GM18502 (cell line): ENCODE measurements at regions not wholly inside any gene's neighbourhood (a gene's known extent, or its start where the extent isn't known, plus 50 kb on each side); places are given as distances from the start of the nearest gene placed in this dataset.

Source experiments
- ATAC-seq: cut with Tn5 transposase; IDR thresholded peaks from one replicate; pipeline ENCODE4 v1.9.1; 2021; ENCODE audit warnings: mild to moderate bottlenecking; ENCODE audit not compliant: unreplicated experiment, poor library complexity

DNA sequence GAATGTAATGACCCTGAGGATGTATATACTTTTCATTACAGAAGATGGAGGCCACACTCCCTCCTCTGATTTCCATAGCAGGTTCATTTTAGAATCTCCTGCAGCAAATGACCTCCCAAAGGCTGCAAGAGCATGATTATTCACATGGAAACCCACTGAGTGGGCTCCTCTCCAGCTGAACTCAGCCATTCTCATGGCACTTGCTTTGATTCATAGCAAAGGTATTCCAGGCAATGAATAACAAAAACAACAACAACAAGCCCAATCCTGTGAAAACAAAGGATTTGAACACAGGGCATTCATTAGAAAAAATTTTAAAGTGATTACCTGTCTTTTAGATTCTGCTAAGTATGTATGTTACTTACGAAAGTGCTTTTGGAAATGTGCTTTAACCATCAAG, 894.0 kb upstream of the FRG1 start:
- no peak for ATAC-seq

DNA sequence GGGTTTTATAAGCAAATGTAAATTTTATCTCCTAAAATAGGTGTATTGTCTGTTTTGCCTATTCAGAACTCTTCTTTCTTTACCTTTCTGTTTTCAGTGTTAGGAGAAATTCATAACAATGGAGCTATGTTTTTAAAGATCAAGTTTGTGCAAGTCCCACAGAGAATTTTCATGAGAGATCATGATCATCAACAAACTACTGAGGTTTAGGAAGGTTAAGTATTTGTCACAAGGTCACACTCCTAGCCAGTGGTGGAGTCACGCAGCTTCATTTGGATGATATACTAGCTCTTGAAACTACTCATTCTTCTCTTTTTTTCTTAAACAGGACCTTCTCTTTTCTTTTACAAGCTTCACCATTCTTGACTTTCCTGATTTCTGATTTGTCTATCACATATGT, 892.6 kb upstream of the FRG1 start:
- ATAC-seq = no peak

DNA sequence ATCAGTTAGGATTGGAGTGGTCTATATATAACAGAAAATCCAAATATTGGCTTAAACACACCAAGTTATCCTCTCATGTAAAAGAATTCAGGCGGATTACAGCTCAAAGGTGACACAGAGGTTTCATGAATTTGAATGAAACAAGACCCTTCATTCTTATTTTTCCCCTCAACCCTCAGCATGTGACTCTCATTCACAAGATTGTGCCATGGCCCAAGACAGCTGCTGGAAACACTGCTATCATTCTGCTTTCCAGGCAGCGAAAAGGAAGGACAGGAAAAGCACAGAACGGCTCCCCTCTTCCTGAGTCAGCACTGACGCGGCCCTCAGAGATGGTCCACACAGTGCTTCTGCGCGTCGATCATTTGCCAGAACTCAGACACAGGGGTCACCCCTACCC, 891.0 kb upstream of the FRG1 start:
- ATAC-seq = no peak

DNA sequence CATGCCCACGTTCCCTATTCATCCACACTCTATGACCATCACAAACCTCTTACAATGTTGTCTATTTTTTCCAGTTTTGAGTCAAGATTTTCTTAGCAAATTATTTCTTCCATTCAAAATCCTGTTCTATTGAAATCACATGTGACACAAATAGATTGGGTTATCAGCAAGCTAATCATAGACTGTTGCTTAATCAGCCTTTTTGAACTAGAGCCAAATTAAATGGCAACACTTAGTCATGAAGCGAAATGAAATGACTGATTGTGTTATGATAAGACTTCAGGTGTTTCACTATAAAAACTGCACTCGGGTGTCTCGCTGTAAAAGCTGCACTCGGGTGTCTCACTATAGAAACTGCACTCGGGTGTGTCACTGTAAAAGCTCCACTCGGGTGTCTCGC, 890.0 kb upstream of the FRG1 start:
- no peak for ATAC-seq

DNA sequence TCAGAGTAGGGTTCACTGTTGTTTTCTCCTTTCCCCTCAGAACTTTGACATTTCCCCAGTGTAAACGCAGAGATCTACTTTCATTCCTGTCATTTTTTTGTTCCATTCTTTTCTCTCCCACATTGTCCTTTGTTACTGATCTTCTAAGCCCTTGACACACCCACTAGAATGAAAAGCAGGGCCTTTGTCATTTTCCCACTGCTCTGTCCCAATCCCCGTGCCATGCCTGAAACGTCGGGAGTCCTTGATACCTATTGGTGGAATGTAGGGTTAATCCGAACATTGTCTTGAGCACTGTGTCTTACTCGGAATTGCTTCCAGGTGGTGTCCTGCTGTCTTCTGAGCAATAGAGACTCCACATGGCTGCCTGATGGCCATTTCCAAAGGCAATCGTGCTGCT, 887.1 kb upstream of the FRG1 start:
- ATAC-seq = no peak

DNA sequence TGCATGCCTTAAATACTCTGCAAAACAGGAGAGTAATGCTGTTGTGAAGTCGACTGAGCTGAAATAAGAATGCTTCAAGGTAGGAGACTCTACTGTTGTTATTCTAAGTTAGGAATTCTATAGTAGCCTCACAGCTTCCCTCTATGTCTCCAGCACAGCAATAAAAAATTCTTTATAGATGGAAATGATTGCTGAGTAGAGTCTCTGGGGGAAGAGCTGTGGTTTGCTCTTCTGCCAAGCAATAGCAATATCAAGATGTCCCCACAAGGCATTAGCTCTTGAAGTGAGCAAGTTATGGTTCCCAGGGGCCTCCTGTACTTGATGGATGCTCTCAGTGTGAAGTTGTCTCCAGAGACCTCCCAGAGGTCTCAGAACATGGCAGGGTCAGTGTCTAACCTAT, 880.6 kb upstream of the FRG1 start:
- ATAC-seq = no peak

DNA sequence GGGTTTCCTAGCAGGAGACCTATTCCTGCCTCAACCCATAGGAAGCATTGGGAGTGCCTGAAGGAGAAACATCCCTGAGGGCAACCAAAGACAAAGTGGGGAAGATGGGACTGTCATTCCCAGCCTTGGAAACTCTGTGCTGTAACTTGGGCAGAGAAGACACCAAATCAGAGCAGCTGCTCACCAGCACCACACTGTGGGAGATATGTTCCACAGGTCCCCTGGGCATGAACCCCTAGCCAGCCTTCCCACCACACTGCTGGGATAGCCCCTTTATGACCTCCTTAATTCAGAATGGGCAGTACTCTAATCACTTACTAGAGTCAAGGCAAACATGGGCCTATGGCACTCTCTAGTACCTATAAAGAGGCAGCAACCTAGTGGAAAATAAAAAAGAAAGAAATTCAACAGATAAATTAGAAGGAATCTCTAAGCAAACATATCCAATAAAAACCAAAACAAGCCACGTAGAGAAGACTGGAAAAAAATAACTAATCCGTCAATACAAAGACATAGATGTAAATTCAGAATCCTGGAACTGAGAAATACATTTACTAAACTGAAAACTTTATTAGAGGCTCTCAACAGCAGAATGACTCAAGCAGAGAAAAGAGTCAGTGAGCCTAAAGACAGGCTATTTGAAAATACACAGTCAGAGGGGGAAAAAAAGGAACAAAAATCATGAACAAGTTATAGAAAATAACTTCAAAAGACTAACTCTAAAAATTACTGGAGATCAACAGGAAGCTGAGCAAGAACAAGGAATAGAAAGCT, 878.4 kb upstream of the FRG1 start:
- ATAC-seq = no peak

DNA sequence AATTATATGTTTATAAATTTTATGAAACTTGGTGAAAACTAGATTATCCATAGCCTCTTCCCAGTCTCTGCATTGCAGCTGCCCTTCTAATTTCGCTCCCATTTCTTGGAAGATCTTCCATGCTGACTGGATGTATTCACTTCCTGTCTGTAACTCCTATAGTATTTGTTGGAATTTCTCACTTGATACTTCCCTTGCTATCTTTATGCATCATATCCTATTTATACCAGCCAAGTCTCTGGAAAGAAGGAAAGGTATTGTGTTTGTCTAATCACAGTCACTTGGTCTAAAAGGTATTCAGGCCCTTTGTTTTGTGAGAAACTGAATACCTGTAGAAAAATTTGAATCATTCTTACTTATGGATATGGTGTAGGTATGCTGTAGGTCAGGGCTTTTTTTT, 870.9 kb upstream of the FRG1 start:
- ATAC-seq = no peak

DNA sequence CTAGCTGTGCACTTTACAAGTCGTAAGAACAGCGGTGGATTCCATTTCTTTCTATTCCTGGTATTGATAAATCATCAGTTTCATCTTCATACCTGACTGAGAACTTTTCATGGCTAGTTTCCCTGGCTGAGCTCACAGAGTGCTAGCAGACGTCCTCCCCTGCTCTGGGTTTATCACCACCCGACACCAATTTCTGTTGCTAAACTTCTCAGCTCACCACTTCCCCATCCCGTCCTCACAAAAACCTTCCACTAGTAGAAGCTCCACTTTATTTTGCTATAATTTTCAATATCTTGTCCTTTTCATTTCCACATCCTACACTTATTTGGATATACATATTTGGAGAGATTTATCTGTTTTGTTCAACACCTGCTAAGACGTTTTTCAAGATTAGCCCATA, 869.4 kb upstream of the FRG1 start:
- ATAC-seq = no peak

DNA sequence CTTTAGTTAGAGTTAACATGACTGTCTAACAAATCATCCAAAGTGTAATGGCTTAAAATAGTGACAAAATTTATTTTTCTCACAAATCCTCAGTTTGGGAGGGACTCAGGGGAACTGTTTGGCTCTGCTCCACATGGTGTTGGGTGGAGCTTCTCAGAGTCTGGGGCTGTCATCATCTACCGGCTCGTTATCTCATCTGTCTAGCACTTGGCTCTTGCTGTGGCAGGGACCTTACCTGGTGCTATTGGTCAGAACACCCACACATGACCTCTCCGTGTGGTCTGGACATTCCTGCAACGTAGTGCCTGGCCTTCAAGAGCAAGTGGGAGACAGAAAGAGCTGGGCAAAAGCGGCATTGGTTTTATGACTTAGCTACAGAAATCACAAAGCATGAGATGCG, 866.9 kb upstream of the FRG1 start:
- ATAC-seq = no peak

DNA sequence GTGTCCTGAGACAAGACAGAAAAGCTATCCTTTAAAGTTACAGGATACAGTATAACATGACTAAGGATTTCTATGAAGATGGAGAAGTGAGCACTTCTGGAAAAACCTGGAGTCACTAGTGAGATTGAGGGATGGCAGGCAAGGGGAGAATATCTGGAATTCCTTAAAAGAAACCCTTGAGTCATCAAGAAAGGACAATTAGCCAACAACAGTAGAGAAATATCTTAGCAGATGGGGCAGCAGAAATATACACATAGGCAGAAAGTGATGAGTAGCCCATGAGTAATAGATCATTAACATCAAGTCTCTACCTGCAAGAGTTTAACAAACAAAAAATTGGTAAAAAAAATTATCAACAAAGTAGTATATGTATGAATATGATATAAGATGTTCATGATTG, 858.8 kb upstream of the FRG1 start:
- ATAC-seq = no peak

DNA sequence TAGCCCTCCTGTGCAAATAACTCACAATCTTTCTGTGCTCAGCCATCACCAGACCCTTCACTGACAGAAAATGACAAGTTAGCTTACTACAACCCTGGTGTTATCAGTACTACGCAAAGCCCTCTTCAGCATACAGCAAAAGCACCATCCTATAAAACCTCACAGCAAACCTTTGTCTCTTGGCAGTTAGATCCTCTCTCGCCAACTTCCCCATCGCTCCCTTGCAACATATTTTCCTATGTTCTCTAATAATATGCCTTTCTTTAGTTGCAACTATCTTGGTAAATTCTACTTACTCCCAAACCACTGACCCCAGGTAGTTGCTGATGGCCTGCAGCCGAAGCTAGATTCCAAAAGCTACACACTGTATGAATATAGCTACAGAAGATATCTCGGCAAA, 856.9 kb upstream of the FRG1 start:
- no peak for ATAC-seq

DNA sequence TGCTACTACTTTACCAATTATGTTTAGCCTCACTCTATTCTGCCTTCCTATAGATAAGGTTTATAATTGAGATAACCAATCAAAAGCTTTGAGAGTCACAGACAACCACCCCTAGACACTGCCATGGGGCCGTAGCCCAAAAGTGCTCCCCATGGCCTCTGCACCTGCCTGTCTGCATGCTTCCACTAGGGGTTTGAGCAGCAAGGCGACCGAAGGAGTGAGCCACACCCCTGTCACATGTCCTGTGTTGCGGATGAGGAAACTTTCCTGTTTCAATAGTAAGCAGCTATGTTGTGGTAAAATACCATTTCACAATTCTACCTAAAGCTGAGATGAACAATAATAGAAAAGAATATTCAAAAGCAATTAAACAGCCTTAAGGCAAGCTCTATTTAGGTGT, 856.0 kb upstream of the FRG1 start:
- no peak for ATAC-seq

DNA sequence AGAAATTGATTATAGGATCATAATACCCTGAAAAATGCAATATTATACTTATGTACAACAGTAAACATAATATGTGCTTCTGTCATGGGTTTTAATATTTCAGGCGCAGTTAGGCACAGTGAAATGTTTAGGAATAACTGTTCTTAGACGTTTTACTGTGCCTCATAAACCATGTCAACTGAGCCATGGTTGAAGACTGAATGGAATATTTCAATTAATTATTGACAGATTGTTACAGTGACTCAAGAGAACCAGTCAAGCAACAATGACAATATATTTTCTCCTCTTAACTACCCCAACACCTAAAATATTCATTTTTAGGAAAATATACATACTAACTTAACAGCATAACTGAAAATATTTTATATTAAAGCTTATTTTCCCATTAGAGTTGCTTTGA, 852.7 kb upstream of the FRG1 start:
- ATAC-seq = no peak

DNA sequence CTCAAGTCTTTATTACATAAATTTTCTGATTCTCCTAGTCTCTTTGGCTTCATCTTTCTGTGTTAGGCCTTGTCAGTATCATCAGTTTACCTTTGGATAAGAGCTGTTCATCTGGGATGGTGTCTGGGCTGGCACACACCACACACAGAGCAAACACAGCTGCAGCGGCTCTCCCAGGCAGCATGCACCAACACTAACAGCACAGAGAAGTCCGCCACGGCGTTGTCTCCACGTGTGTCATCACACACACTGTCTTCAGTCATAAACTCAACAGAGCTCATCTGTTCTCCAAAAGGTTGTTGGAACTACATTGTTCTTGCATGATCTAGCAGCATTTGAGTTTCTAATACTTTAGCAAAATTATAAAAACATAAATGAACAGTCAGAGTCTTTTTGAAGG, 851.9 kb upstream of the FRG1 start:
- ATAC-seq = no peak

DNA sequence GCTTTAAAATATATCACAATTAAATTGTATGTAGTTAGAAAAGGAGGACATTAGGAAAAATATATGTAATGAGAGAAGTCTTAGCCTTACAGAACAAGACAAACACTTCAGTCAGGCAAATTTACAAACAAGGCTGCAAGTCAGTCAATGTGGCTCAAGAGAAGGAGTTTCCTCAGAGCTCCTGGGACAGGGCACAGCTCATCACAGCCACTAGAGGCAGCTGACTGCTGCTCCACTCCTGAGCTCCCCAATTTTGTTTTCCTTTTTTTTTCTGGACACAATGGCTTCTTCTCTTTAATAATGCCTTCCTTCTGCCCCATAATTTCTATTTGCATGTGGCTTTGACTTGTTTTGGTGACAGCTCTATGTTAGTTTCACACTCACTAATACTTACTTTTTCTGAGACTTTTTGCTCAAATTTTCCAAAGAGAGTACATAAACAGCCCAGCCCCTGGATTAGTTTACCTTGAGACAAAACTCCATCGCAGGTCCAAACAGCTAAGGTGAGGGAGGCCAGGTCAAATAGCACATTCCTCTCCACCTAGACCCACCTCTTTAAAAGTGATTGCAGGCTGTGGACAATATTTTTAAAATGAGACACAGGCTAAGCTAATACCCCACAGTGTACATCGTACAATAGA, 850.4 kb upstream of the FRG1 start:
- no peak for ATAC-seq

DNA sequence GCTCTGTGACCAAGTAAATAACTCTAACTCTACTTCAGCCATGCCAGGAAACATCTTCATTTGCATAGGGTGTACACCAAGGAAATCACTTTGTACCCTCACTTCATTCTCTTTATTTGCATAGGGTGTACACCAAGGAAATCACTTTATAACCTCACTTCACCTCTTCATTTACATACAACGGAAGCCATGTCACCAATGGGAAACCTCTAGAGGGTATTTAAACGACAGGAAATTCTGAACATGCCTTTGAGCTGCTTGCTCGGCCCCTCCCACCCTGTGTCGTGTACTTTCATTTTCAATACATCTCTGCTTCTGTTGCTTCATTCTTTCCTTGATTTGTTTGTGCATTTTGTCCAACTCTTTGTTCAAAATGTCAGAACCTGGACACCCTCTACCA, 848.1 kb upstream of the FRG1 start:
- ATAC-seq = no peak

DNA sequence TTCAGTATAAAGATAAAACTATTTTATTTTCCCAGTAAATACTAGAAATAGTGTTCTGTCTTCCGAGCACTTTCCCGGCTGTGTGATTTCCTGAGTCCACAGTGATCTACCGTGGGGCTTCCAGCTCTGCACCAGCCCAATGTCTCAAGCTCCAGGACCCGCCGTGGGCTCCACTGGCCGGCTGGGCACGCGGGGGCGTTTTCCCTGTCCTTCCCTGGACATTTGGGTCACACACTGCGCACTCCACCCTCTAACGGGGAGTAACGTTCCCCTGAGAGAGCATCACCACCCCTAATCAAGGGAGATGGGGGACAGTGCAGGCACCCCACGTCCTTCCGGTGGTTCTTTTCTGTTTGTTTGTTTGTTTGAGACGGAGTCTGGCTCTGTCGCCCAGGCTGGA, 844.6 kb upstream of the FRG1 start:
- no peak for ATAC-seq

DNA sequence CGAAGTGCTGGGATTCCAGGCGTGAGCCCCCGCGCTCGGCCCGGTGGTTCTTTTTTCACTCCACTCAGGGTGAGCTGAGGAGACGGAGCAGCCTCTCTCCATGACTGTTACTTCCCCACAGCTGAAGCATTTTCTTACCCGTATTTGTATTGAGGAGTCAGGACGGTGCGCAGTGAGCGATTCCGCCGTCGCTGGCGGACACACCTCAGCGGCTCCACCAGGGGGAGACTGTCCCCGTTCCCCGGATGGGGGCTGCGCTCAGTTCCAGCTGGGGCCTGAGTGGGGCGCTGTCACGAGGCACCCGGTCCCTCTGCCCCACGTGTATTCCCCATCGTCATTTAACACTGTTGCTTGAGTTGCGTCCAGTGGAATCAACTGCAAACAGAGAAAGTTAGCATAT, 844.0 kb upstream of the FRG1 start:
- ATAC-seq = no peak

DNA sequence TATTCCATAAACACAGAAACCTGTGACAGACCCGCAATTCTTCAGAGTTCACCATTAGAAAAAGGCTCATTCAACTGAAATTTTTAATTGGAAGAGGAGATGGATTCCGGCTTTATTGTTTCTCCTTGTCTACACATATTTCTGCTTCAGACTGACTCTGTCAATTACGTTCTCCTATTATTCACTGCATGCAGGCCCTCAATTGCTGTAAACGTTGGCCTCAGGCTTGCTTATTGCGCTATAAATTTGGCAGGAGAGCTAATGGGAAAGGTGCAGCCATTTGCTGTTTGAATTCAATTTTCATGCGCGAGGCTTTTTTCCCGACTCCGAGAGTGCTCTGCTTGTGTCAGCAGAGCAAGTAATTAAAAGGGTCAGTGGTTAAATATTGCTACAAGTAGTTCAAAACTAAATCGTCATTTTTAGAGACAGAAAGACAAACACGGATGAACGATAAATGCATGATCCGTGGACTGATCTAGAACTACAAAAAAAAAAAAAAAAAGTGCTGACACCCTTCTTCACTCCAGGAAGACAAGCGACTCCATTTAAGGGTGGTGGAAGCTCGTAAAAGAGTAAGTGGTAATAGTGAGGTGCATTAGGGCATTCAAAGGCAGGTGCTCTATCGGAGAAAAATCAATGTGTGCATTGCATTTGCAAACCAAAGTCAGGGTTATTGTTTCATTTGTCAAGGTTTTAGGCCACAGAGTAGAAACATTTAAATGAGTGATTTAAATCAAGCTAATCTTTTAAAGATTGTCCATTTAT, 841.6 kb upstream of the FRG1 start:
- ATAC-seq = no peak

DNA sequence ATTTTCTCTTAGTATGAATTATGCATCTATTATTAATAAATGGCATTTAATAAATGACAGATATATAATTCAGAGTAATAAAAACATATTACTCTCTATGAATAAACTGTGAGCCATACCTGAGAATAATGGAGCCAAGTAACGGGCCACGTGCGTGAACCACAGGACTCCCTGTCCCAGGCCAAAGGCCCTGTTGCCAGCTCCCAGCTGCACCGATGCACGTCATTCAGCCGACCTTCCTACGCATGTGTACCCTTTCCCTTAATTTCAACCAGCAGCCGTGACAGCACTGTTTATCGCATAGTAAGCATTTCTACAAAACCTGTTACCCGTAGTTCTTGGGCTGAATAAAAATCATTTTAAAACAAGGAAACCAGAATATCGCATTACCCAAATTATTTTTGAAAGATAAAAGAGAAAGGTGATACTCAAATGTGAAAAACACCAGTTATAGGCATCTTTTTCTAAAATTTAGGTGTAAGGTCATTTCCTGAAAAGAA, 827.2 kb upstream of the FRG1 start:
- no peak for ATAC-seq
